ENCODE measurements at regions not wholly inside any gene's neighbourhood (a gene's known extent, or its start where the extent isn't known, plus 50 kb on each side); places are given as distances from the start of the nearest gene placed in this dataset.

DNA sequence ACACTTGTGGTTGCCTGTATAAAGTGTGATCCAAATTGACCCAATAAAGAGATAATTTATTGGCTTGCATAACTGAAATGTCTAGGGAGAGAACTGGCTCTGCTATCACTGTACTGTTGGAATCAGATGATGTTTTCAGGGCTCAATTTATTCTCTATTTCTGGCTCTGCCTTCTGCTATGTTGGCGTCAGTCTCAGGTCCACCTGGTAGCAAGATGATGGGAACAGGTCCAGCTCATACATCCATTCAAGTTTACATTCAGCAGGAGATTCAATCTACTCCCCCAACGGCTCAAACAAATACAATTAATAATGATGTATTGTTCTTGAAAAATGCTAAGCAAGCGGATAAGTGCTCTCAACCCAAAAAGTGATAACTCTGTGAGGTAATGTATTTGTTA is 297.7 kb upstream of the SYT4 start:
- Histone ChIP-seq H3K9ac (ENCODE audit: extremely low read depth, low read length, poor library complexity, severe bottlenecking) (no peak overlapping the region), H3K27ac (ENCODE audit: low read depth, low read length) (no peak overlapping the region), H3K27me3 (ENCODE audit: control insufficient read depth, insufficient read depth, low read length, poor library complexity, severe bottlenecking) (no peaks in the 10 kb centered on the region), H3K9me3 (ENCODE audit: control insufficient read depth, low read length) (no peaks in the 10 kb centered on the region), H3K36me3 (ENCODE audit: control insufficient read depth, insufficient read depth, low read length) (no peaks in the 10 kb centered on the region), H3K4me1 (ENCODE audit: control insufficient read depth, insufficient read depth, low read length) (peaks cover 3% of the 10 kb centered on the region), H3K4me3 (ENCODE audit: low read length) (no peak overlapping the region)
- Mint-ChIP-seq H3K9me3 (no peaks in the 10 kb centered on the region), H3K27ac (no peak overlapping the region), H3K27me3 (ENCODE audit: insufficient read depth) (no peaks in the 10 kb centered on the region), H3K4me1 (peaks cover 11% of the 10 kb centered on the region), H3K36me3 (ENCODE audit: low read depth) (no peaks in the 10 kb centered on the region), H3K4me3 (no peak overlapping the region)
- no peak for DNase-seq
- 84% methylated on average over 2 of the region's 3 CpGs; no CpG with 5 or more reads in 1 of the 2 experiments for WGBS, 2 experiments (ENCODE audit: insufficient coverage in 1 of 2, insufficient read length in 1 of 2)
- no peak for TF ChIP-seq CTCF (conservative IDR thresholded peaks at IDR 0.05)

DNA sequence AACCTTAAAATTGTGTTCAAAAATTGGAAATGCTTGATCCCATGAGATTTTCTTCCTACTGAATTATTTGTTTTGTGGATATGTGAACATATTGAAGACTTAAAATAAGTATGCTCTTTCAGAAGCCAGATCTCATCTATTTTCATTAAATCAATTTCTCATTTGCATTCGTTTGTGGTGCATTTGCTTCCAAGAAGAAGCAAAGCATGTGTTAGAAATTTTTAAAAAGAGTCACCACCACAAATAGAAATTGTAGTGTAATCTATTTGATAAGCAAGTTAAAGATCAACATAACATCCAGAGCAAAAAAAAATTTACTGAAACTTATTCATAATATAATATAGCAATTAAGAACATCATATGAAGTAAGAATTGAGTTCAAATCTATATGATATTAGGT is 300.9 kb upstream of the SYT4 start:
- Histone ChIP-seq H3K27me3 (ENCODE audit: control insufficient read depth, insufficient read depth, low read length, poor library complexity, severe bottlenecking) (no peaks in the 10 kb centered on the region), H3K4me3 (ENCODE audit: low read length) (no peak overlapping the region), H3K9ac (ENCODE audit: extremely low read depth, low read length, poor library complexity, severe bottlenecking) (no peak overlapping the region), H3K36me3 (ENCODE audit: control insufficient read depth, insufficient read depth, low read length) (no peaks in the 10 kb centered on the region), H3K27ac (ENCODE audit: low read depth, low read length) (no peak overlapping the region), H3K4me1 (ENCODE audit: control insufficient read depth, insufficient read depth, low read length) (no peaks in the 10 kb centered on the region), H3K9me3 (ENCODE audit: control insufficient read depth, low read length) (no peaks in the 10 kb centered on the region)
- Mint-ChIP-seq H3K36me3 (ENCODE audit: low read depth) (no peaks in the 10 kb centered on the region), H3K4me1 (peaks cover 3% of the 10 kb centered on the region), H3K9me3 (no peaks in the 10 kb centered on the region), H3K27ac (no peak overlapping the region), H3K27me3 (ENCODE audit: insufficient read depth) (no peaks in the 10 kb centered on the region), H3K4me3 (no peak overlapping the region)
- no CpG with 5 or more reads among the region's 1 CpG for WGBS, 2 experiments (ENCODE audit: insufficient coverage in 1 of 2, insufficient read length in 1 of 2)
- TF ChIP-seq CTCF (conservative IDR thresholded peaks at IDR 0.05) = no peak
- DNase-seq = no peak

- no peak overlapping the region for H3K27ac Mint-ChIP-seq
- Histone ChIP-seq H3K27me3 (ENCODE audit: control insufficient read depth, insufficient read depth, low read length, poor library complexity, severe bottlenecking) (no peaks in the 10 kb centered on the region), H3K27ac (ENCODE audit: low read depth, low read length) (no peak overlapping the region), H3K9me3 (ENCODE audit: control insufficient read depth, low read length) (no peaks in the 10 kb centered on the region), H3K4me1 (ENCODE audit: control insufficient read depth, insufficient read depth, low read length) (no peaks in the 10 kb centered on the region), H3K9ac (ENCODE audit: extremely low read depth, low read length, poor library complexity, severe bottlenecking) (no peak overlapping the region), H3K36me3 (ENCODE audit: control insufficient read depth, insufficient read depth, low read length) (no peaks in the 10 kb centered on the region), H3K4me3 (ENCODE audit: low read length) (no peak overlapping the region)
- no peaks in the 10 kb centered on the region for H3K9me3 Mint-ChIP-seq
- DNase-seq = no peak
- no peak for TF ChIP-seq CTCF (conservative IDR thresholded peaks at IDR 0.05)
- H3K4me3 Mint-ChIP-seq = no peak overlapping the region
- H3K36me3 Mint-ChIP-seq (ENCODE audit: low read depth) = no peaks in the 10 kb centered on the region
- peaks cover 3% of the 10 kb centered on the region for H3K4me1 Mint-ChIP-seq
- 88 to 89% methylated on average over 4 of the region's 4 CpGs for WGBS, 2 experiments (ENCODE audit: insufficient coverage in 1 of 2, insufficient read length in 1 of 2)
- no peaks in the 10 kb centered on the region for H3K27me3 Mint-ChIP-seq (ENCODE audit: insufficient read depth)
Measured at GRCh38 chr18:43578706-43579105, 301.4 kb upstream of the SYT4 start.

All from endodermal cell (in vitro differentiated cells).